ENCODE measurements at regions not wholly inside any gene's neighbourhood (a gene's known extent, or its start where the extent isn't known, plus 50 kb on each side); places are given as distances from the start of the nearest gene placed in this dataset.

- Histone ChIP-seq H2AFZ (replicated peaks) (no peak overlapping the region), H3F3A (ENCODE audit: low read depth) (no peaks in the 10 kb centered on the region), H3K27me3 (no peaks in the 10 kb centered on the region), H3K4me1 (no peaks in the 10 kb centered on the region), H3K4me2 (no peak overlapping the region), H3K9ac (no peak overlapping the region), H4K20me1 (ENCODE audit: low read depth) (no peaks in the 10 kb centered on the region), H3K79me2 (ENCODE audit: low read depth) (no peaks in the 10 kb centered on the region), H3K9me3 (ENCODE audit: low read depth) (no peaks in the 10 kb centered on the region), H3K36me3 (no peaks in the 10 kb centered on the region), H3K27ac (no peak overlapping the region), H3K4me3 (no peak overlapping the region)
- TF ChIP-seq CTCF (IDR thresholded peaks at IDR 0.05), result peak; percentile 74
- TF ChIP-seq EZH2phosphoT487 (IDR thresholded peaks at IDR 0.05), result no peak
- TF ChIP-seq EZH2 (IDR thresholded peaks at IDR 0.05), result no peak
- peak; percentile 75 for DNase-seq (ENCODE audit: low spot score)
- Mint-ChIP-seq H3K27ac (no peak overlapping the region), H3K4me3 (no peak overlapping the region), H3K36me3 (no peaks in the 10 kb centered on the region), H3K9me3 (no peaks in the 10 kb centered on the region), H3K4me1 (no peaks in the 10 kb centered on the region), H3K27me3 (ENCODE audit: insufficient read depth, low read depth) (no peaks in the 10 kb centered on the region)
These were observed 213.2 kb upstream of the DCBLD2 start for GRCh38 chr3:99114565-99115291.

DNA sequence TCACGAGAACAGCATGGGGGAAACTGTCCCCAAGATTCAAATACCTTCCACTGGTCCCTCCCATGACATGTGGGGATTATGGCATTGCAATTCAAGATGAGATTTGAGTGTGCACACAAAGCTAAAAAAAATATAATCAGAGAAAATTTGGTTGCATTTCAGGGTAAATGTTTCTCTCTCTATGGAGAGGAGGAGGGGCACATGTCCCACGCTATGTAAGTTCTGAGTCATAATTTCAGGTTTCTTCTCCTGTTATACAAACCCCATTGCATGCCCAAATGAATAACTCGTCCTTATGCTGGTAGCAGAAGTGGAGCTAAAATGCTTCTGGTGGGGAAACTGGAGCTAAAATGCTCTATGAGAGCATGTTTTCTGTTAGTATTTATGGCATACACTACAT, 209.7 kb upstream of the DCBLD2 start:
- Mint-ChIP-seq H3K27me3 (ENCODE audit: insufficient read depth, low read depth) (no peaks in the 10 kb centered on the region), H3K36me3 (no peaks in the 10 kb centered on the region), H3K4me1 (no peaks in the 10 kb centered on the region), H3K27ac (no peak overlapping the region), H3K9me3 (no peaks in the 10 kb centered on the region), H3K4me3 (no peak overlapping the region)
- no peaks in the 10 kb centered on the region for H3K4me1 ChIP-seq
- no peaks in the 10 kb centered on the region for H3K27me3 ChIP-seq
- H3K36me3 ChIP-seq, result no peaks in the 10 kb centered on the region
- no peak overlapping the region for H3K4me3 ChIP-seq
- H3F3A ChIP-seq (ENCODE audit: low read depth), result no peaks in the 10 kb centered on the region
- H2AFZ ChIP-seq (replicated peaks), result no peak overlapping the region
- DNase-seq (ENCODE audit: low spot score), result no peak
- H3K9me3 ChIP-seq (ENCODE audit: low read depth), result no peaks in the 10 kb centered on the region
- no peak overlapping the region for H3K27ac ChIP-seq
- H3K4me2 ChIP-seq, result no peak overlapping the region
- no peak overlapping the region for H3K9ac ChIP-seq
- TF ChIP-seq EZH2phosphoT487 (IDR thresholded peaks at IDR 0.05), result no peak
- H4K20me1 ChIP-seq (ENCODE audit: low read depth), result no peaks in the 10 kb centered on the region
- H3K79me2 ChIP-seq (ENCODE audit: low read depth), result no peaks in the 10 kb centered on the region

GRCh38 chr3:99110401-99110800, 208.9 kb upstream of the DCBLD2 start:
- H3K79me2 ChIP-seq (ENCODE audit: low read depth), result no peaks in the 10 kb centered on the region
- H3K4me1 Mint-ChIP-seq, result no peaks in the 10 kb centered on the region
- H3K36me3 ChIP-seq, result no peaks in the 10 kb centered on the region
- H3K9me3 ChIP-seq (ENCODE audit: low read depth), result no peaks in the 10 kb centered on the region
- no peak overlapping the region for H3K27ac ChIP-seq
- no peaks in the 10 kb centered on the region for H3F3A ChIP-seq (ENCODE audit: low read depth)
- H3K4me3 ChIP-seq, result no peak overlapping the region
- no peak overlapping the region for H3K27ac Mint-ChIP-seq
- H3K4me1 ChIP-seq, result no peaks in the 10 kb centered on the region
- no peak overlapping the region for H2AFZ ChIP-seq (replicated peaks)
- TF ChIP-seq EZH2phosphoT487 (IDR thresholded peaks at IDR 0.05), result no peak
- TF ChIP-seq EZH2 (IDR thresholded peaks at IDR 0.05), result no peak
- TF ChIP-seq CTCF (IDR thresholded peaks at IDR 0.05), result no peak
- no peak overlapping the region for H3K4me2 ChIP-seq
- H3K27me3 Mint-ChIP-seq (ENCODE audit: insufficient read depth, low read depth), result no peaks in the 10 kb centered on the region
- no peaks in the 10 kb centered on the region for H3K9me3 Mint-ChIP-seq
- no peaks in the 10 kb centered on the region for H3K27me3 ChIP-seq
- H4K20me1 ChIP-seq (ENCODE audit: low read depth), result no peaks in the 10 kb centered on the region
- no peak for DNase-seq (ENCODE audit: low spot score)
- no peak overlapping the region for H3K4me3 Mint-ChIP-seq
- H3K9ac ChIP-seq, result no peak overlapping the region
- H3K36me3 Mint-ChIP-seq, result no peaks in the 10 kb centered on the region

DNA sequence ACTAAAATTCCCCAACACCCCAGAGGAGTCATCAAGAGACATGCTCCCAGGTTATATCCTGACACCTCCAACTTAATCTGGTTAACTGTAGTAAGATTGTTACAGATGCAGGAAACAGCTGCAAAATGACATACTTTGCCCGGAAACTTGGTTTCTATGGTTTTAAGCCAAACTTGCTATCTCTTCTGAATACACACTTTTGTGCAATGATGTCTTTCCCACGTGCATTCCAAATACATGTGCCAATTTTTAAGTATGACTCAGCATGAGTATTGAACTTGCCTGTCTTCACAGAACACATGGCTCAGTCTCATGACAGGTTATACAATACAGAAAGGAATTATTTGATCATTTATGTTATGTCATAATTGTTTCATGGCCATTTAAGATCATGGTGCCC, 207.0 kb upstream of the DCBLD2 start:
- Histone ChIP-seq H3K4me2 (no peak overlapping the region), H3K27ac (no peak overlapping the region), H3K36me3 (no peaks in the 10 kb centered on the region), H3K27me3 (no peaks in the 10 kb centered on the region), H4K20me1 (ENCODE audit: low read depth) (no peaks in the 10 kb centered on the region), H3K9me3 (ENCODE audit: low read depth) (no peaks in the 10 kb centered on the region), H3K9ac (no peak overlapping the region), H3K4me3 (no peak overlapping the region), H3K79me2 (ENCODE audit: low read depth) (no peaks in the 10 kb centered on the region), H3K4me1 (no peaks in the 10 kb centered on the region), H2AFZ (replicated peaks) (no peak overlapping the region), H3F3A (ENCODE audit: low read depth) (no peaks in the 10 kb centered on the region)
- Mint-ChIP-seq H3K4me3 (no peak overlapping the region), H3K36me3 (no peaks in the 10 kb centered on the region), H3K4me1 (no peaks in the 10 kb centered on the region), H3K27me3 (ENCODE audit: insufficient read depth, low read depth) (no peaks in the 10 kb centered on the region), H3K9me3 (no peaks in the 10 kb centered on the region), H3K27ac (no peak overlapping the region)
- TF ChIP-seq EZH2 (IDR thresholded peaks at IDR 0.05) (no peak), CTCF (IDR thresholded peaks at IDR 0.05) (no peak), EZH2phosphoT487 (IDR thresholded peaks at IDR 0.05) (no peak)
- DNase-seq (ENCODE audit: low spot score), result no peak

All from neural progenitor cell (in vitro differentiated cells).